H1 (cell line): ENCODE measurements at regions not wholly inside any gene's neighbourhood (a gene's known extent, or its start where the extent isn't known, plus 50 kb on each side); places are given as distances from the start of the nearest gene placed in this dataset.

ENCODE experiments used
- CTCF ChIA-PET: fragments of 300-600 bp; sonication (Branson Sonifier 250); formaldehyde crosslinking; loops from one replicate; lab custom pipeline; 2021; ENCODE audit not compliant: partially characterized antibody; lab: Charles Lee
- POLR2A ChIA-PET: fragments of 300-600 bp; sonication (Branson Sonifier 250); formaldehyde crosslinking; loops from one replicate; lab custom pipeline; 2021; ENCODE audit warnings: inconsistent platforms; ENCODE audit not compliant: partially characterized antibody; lab: Charles Lee
- DNase-seq, 2 experiments: peaks; one replicate each; pipeline versions ENCODE4 v3.0.0 to v3.0.0-alpha.2; 2010 to 2022; ENCODE audit warnings: low spot score in 2 of 2, low read depth in 1 of 2, mixed read lengths in 1 of 2
- FAIRE-seq: peaks from 2 replicates; lab custom pipeline; 2011; peaks lifted over from hg19 to GRCh38; lab: Jason Lieb, UNC
- H2AFZ ChIP-seq: 2 replicates; pipeline ENCODE4 v1.8.1; 2012; ENCODE audit warnings: low read length, inconsistent platforms
- H2AK5ac ChIP-seq: 2 replicates; pipeline ENCODE4 v1.6.1; 2013; ENCODE audit warnings: low read depth, low read length
- H2BK120ac ChIP-seq: replicated peaks from 2 replicates; pipeline ENCODE3; 2013; ENCODE audit warnings: low read depth, low read length, inconsistent platforms
- H2BK12ac ChIP-seq: 2 replicates; pipeline ENCODE4 v1.6.1; 2013; ENCODE audit warnings: low read depth, low read length
- H2BK15ac ChIP-seq: 2 replicates; pipeline ENCODE4 v1.6.1; 2013; ENCODE audit warnings: low read length
- H2BK20ac ChIP-seq: 2 replicates; pipeline ENCODE4 v1.6.1; 2013; ENCODE audit warnings: low read length
- H2BK5ac ChIP-seq: 2 replicates; pipeline ENCODE4 v1.6.1; 2013; ENCODE audit warnings: low read depth, low read length
- H3K14ac ChIP-seq: 2 replicates; pipeline ENCODE4 v1.6.1; 2013; ENCODE audit warnings: inconsistent platforms; ENCODE audit not compliant: insufficient read length
- H3K18ac ChIP-seq: 2 replicates; pipeline ENCODE4 v1.6.1; 2013; ENCODE audit warnings: low read length; ENCODE audit errors: extremely low read depth
- H3K23ac ChIP-seq: 2 replicates; pipeline ENCODE4 v1.6.1; 2013; ENCODE audit warnings: inconsistent platforms; ENCODE audit not compliant: insufficient read length
- H3K23me2 ChIP-seq: 2 replicates; pipeline ENCODE4 v1.6.1; 2013; ENCODE audit warnings: low read depth, low read length
- H3K27ac ChIP-seq: 2 replicates; pipeline ENCODE4 v1.6.1; 2011; ENCODE audit warnings: low read depth, low read length, inconsistent platforms
- H3K27me3 ChIP-seq, 4 experiments: replicated peaks in 1 of 4; 1 replicate in 1 of 4; 2 replicates in 3 of 4; pipeline versions ENCODE4 v1.6.1 to v1.8.1; 2011 to 2013; ENCODE audit warnings: low read length in 3 of 4, mild to moderate bottlenecking in 3 of 4, inconsistent platforms in 2 of 4, mixed read lengths in 2 of 4, moderate library complexity in 1 of 4; ENCODE audit not compliant: control insufficient read depth in 3 of 4, insufficient read depth in 3 of 4; ENCODE audit errors: extremely low read depth in 1 of 4
- H3K36me3 ChIP-seq, 4 experiments: 2 replicates each; pipeline versions ENCODE4 v1.6.1 to v1.8.1; 2011 to 2013; ENCODE audit warnings: mild to moderate bottlenecking in 4 of 4, low read length in 3 of 4, moderate library complexity in 2 of 4, control low read depth in 1 of 4, inconsistent platforms in 1 of 4; ENCODE audit not compliant: insufficient read depth in 4 of 4, control insufficient read depth in 2 of 4
- H3K4ac ChIP-seq: replicated peaks from 2 replicates; pipeline ENCODE3; 2013; ENCODE audit warnings: low read length, low read depth, mixed read lengths, inconsistent platforms; ENCODE audit not compliant: insufficient read length
- H3K4me1 ChIP-seq, 4 experiments: replicated peaks in 1 of 4; 1 replicate in 1 of 4; 2 replicates in 3 of 4; pipeline versions ENCODE4 v1.6.1 to v1.8.1; 2011 to 2013; ENCODE audit warnings: low read length in 3 of 4, inconsistent platforms in 2 of 4, mixed read lengths in 1 of 4; ENCODE audit not compliant: insufficient read depth in 4 of 4, control insufficient read depth in 3 of 4
- H3K4me2 ChIP-seq, 2 experiments: 2 replicates each; pipeline versions ENCODE4 v1.6.1 to v1.8.1; 2011 to 2013; ENCODE audit warnings: low read depth in 2 of 2, low read length in 2 of 2, control low read depth in 1 of 2, inconsistent platforms in 1 of 2, mild to moderate bottlenecking in 1 of 2; ENCODE audit not compliant: insufficient read depth in 1 of 2
- H3K4me3 ChIP-seq, 4 experiments: fragments of 200-600, 300-600 bp in 1 of 4; sonication (generic), shearing (Covaris generic), sonication (Bioruptor Twin) in 1 of 4; 2 replicates each; pipeline versions ENCODE4 v1.5.1 to v1.8.1; 2011 to 2016; ENCODE audit warnings: low read length in 4 of 4, low read depth in 3 of 4, control low read depth in 2 of 4, inconsistent platforms in 2 of 4, mild to moderate bottlenecking in 2 of 4, mixed read lengths in 1 of 4, moderate library complexity in 1 of 4; ENCODE audit not compliant: insufficient read depth in 2 of 4; ENCODE audit errors: extremely low read depth in 1 of 4
- H3K56ac ChIP-seq: replicated peaks from 2 replicates; pipeline ENCODE3; 2013; ENCODE audit warnings: low read depth, mild to moderate bottlenecking, mixed read lengths, low read length, inconsistent platforms; ENCODE audit not compliant: insufficient read length
- H3K79me1 ChIP-seq: 2 replicates; pipeline ENCODE4 v1.6.1; 2013; ENCODE audit warnings: low read depth, low read length, control low read depth
- H3K79me2 ChIP-seq, 2 experiments: 2 replicates each; pipeline versions ENCODE4 v1.6.1 to v1.8.1; 2012 to 2013; ENCODE audit warnings: low read length in 2 of 2, mild to moderate bottlenecking in 2 of 2, inconsistent platforms in 1 of 2; ENCODE audit not compliant: insufficient read depth in 2 of 2, control insufficient read depth in 1 of 2
- H3K9ac ChIP-seq, 4 experiments: replicated peaks in 1 of 4; 1 replicate in 1 of 4; 2 replicates in 3 of 4; pipeline versions ENCODE4 v1.6.1 to v1.8.1; 2011 to 2013; ENCODE audit warnings: low read depth in 3 of 4, low read length in 3 of 4, control low read depth in 2 of 4, mild to moderate bottlenecking in 2 of 4, moderate library complexity in 2 of 4, inconsistent platforms in 1 of 4; ENCODE audit errors: extremely low read depth in 1 of 4
- H3K9me3 ChIP-seq, 2 experiments: 2 replicates each; pipeline versions ENCODE4 v1.6.1 to v1.8.1; 2012 to 2013; ENCODE audit warnings: mild to moderate bottlenecking in 2 of 2, moderate library complexity in 2 of 2, control low read depth in 1 of 2, inconsistent platforms in 1 of 2, low read depth in 1 of 2, low read length in 1 of 2, mixed read lengths in 1 of 2; ENCODE audit not compliant: insufficient read depth in 2 of 2
- H4K20me1 ChIP-seq, 2 experiments: replicated peaks in 1 of 2; 2 replicates each; pipeline versions ENCODE3 to v1.8.1; 2011 to 2013; ENCODE audit warnings: inconsistent platforms in 2 of 2, low read length in 2 of 2, mild to moderate bottlenecking in 1 of 2; ENCODE audit not compliant: insufficient read depth in 2 of 2, control insufficient read depth in 1 of 2
- H4K5ac ChIP-seq: 2 replicates; pipeline ENCODE4 v1.6.1; 2013; ENCODE audit warnings: low read length, low read depth, mixed read lengths, inconsistent platforms; ENCODE audit not compliant: insufficient read length
- H4K8ac ChIP-seq: 2 replicates; pipeline ENCODE4 v1.8.0; 2013; ENCODE audit warnings: mild to moderate bottlenecking, moderate library complexity, low read length, inconsistent platforms; ENCODE audit not compliant: insufficient read depth; ENCODE audit errors: extremely low read depth
- H4K91ac ChIP-seq: replicated peaks from 2 replicates; pipeline ENCODE3; 2013; ENCODE audit warnings: low read length, mixed read lengths, inconsistent platforms; ENCODE audit not compliant: insufficient read length
- ATF2 ChIP-seq: IDR thresholded peaks from 2 replicates; pipeline ENCODE4 v1.6.1; 2012; ENCODE audit warnings: low read length, inconsistent platforms
- ATF3 ChIP-seq: IDR thresholded peaks from 2 replicates; pipeline ENCODE4 v1.6.1; 2011; ENCODE audit warnings: low read depth, mild to moderate bottlenecking, low read length; ENCODE audit not compliant: insufficient read depth
- CHD2 ChIP-seq: IDR thresholded peaks from 2 replicates; pipeline ENCODE4 v1.6.1; 2012; ENCODE audit warnings: low read length, improper control_type of control experiment
- JUN ChIP-seq: IDR thresholded peaks from 2 replicates; pipeline ENCODE4 v1.6.1; 2011; ENCODE audit warnings: low read depth, mild to moderate bottlenecking, improper control_type of control experiment, low read length
- JUND ChIP-seq: IDR thresholded peaks from 2 replicates; pipeline ENCODE4 v1.6.1; 2011; ENCODE audit warnings: mild to moderate bottlenecking, improper control_type of control experiment, low read length
- KDM4A ChIP-seq: IDR thresholded peaks from one replicate; pipeline ENCODE4 v1.7.1; 2012; ENCODE audit warnings: low read depth, mild to moderate bottlenecking, moderate library complexity, low read length, inconsistent platforms; ENCODE audit not compliant: severe bottlenecking
- PHF8 ChIP-seq: fragments of 200-600 bp; sonication (generic); conservative IDR thresholded peaks from 2 replicates; pipeline ENCODE4 v1.7.1; 2012; ENCODE audit warnings: low read depth, mild to moderate bottlenecking, inconsistent platforms, low read length, moderate library complexity
- RAD21 ChIP-seq, 2 experiments: IDR thresholded peaks in 1 of 2; conservative IDR thresholded peaks in 1 of 2; 2 replicates each; pipeline ENCODE4 v1.6.1; 2011; ENCODE audit warnings: low read depth in 2 of 2, low read length in 2 of 2, improper control_type of control experiment in 1 of 2, inconsistent platforms in 1 of 2, mild to moderate bottlenecking in 1 of 2, moderate library complexity in 1 of 2
- RBBP5 ChIP-seq: IDR thresholded peaks from 2 replicates; pipeline ENCODE4 v1.7.1; 2012; ENCODE audit warnings: low read depth, mild to moderate bottlenecking, inconsistent platforms, low read length, moderate library complexity, borderline replicate concordance
- RXRA ChIP-seq: IDR thresholded peaks from 2 replicates; pipeline ENCODE4 v1.6.1; 2011; ENCODE audit warnings: low read depth, mild to moderate bottlenecking, low read length, moderate library complexity; ENCODE audit not compliant: insufficient read depth
- SRF ChIP-seq: IDR thresholded peaks from 2 replicates; pipeline ENCODE4 v1.6.1; 2011; ENCODE audit warnings: mild to moderate bottlenecking, low read depth, low read length, moderate library complexity
- WGBS, 2 experiments: shearing (Covaris generic) in 1 of 2; methylation state at CpG; one replicate each; pipeline versions ENCODE4 v1.1.6 to v1.1.7; 2013 to 2015; ENCODE audit warnings: low lambda C conversion rate in 2 of 2, mixed read lengths in 2 of 2, inconsistent platforms in 1 of 2, low coverage in 1 of 2, missing lambda C conversion rate in 1 of 2; ENCODE audit not compliant: insufficient replicate concordance in 2 of 2, insufficient coverage in 1 of 2, insufficient read length in 1 of 2; ENCODE audit errors: extremely low coverage in 1 of 2, missing lambda C conversion rate in 1 of 2; 5-methylcytosine and 5-hydroxymethylcytosine counted together

- H3K56ac ChIP-seq, result no peak overlapping the region
- DNase-seq, result no peak
- peaks cover 0 to 2% of the 10 kb centered on the region in 2 experiments for H4K20me1 ChIP-seq
- H4K91ac ChIP-seq, result no peak overlapping the region
- no peaks in the 10 kb centered on the region for H3K9me3 ChIP-seq
- H2BK20ac ChIP-seq, result no peak overlapping the region
- no peak overlapping the region for H3K4me3 ChIP-seq
- peak overlapping the region; percentile 65; the same call in 1 of the 2 replicates for H4K8ac ChIP-seq
- no peak overlapping the region for H2BK15ac ChIP-seq
- no peak overlapping the region for H3K23ac ChIP-seq
- H2AK5ac ChIP-seq, result no peak overlapping the region
- H3K27me3 ChIP-seq, result no peaks in the 10 kb centered on the region
- no peak overlapping the region for H3K18ac ChIP-seq
- H3K27ac ChIP-seq, result no peak overlapping the region
- FAIRE-seq, result no peak
- H3K36me3 ChIP-seq, result no peaks in the 10 kb centered on the region
- no peak overlapping the region for H4K5ac ChIP-seq
- H3K4ac ChIP-seq, result no peak overlapping the region
- H2AFZ ChIP-seq, result no peak overlapping the region
- no peak overlapping the region for H2BK120ac ChIP-seq
- no peaks in the 10 kb centered on the region for H3K79me1 ChIP-seq
- no peak overlapping the region for H2BK5ac ChIP-seq
- 95% methylated on average over 7 of the region's 7 CpGs; no CpG with 5 or more reads in 1 of the 2 experiments for WGBS, 2 experiments
- ChIA-PET POLR2A (no interaction called here), CTCF (interaction anchor here (0.5 to 0.8 kb wide), 2 partner anchors 65 to 173 kb away, joined by 3 read pairs; no protein-coding TSS in a partner anchor)
- H2BK12ac ChIP-seq, result no peak overlapping the region
- no peaks in the 10 kb centered on the region for H3K79me2 ChIP-seq
- H3K9ac ChIP-seq, result no peak overlapping the region
- no peak overlapping the region for H3K4me2 ChIP-seq
- H3K14ac ChIP-seq, result no peak overlapping the region
- no peaks in the 10 kb centered on the region for H3K4me1 ChIP-seq
- H3K23me2 ChIP-seq, result no peaks in the 10 kb centered on the region; the same call in 1 of the 2 replicates
- TF ChIP-seq RAD21 (IDR thresholded peaks at IDR 0.05 in 1 of 2, conservative IDR thresholded peaks at IDR 0.05 in 1 of 2; ENCODE audit: low read depth in 2 of 2, low read length in 2 of 2) (no peak), CHD2 (no peak), JUND (no peak), ATF2 (no peak), KDM4A (no peak), ATF3 (no peak), RBBP5 (no peak), JUN (no peak), RXRA (no peak), SRF (no peak), PHF8 (no peak)
Measured at GRCh38 chr20:24241466-24241865, 228.0 kb upstream of the SYNDIG1 start.
